ENCODE measurements at regions not wholly inside any gene's neighbourhood (a gene's known extent, or its start where the extent isn't known, plus 50 kb on each side); places are given as distances from the start of the nearest gene placed in this dataset.
"Not testable (repeated sequence)": the region's sequence is repeated elsewhere in the genome, so short reads cannot be mapped to it uniquely, and the experiment has no call there.

GRCh38 chr14:55913324-55914025 lies 204.7 kb upstream of the PELI2 start:
- H3K9me3 ChIP-seq (replicated peaks) = no peaks in the 10 kb centered on the region
- H3K27ac ChIP-seq (replicated peaks) = peak overlapping the region; percentile 33

GRCh38 chr14:55914771-55915170 lies 203.4 kb upstream of the PELI2 start:
- DNase-seq = no peak
- H3K4me1 ChIP-seq = no peaks in the 10 kb centered on the region
- H3K36me3 ChIP-seq = no peaks in the 10 kb centered on the region
- H3K9me3 ChIP-seq (replicated peaks) = no peaks in the 10 kb centered on the region
- TF ChIP-seq CTCF (IDR thresholded peaks at IDR 0.05; ENCODE audit: borderline replicate concordance) = no peak
- no peak overlapping the region for H3K4me3 ChIP-seq
- intact Hi-C loops (cut with micrococcal nuclease) = no loop called here
- no peak overlapping the region for H3K27ac ChIP-seq (replicated peaks)
- H3K27me3 ChIP-seq (ENCODE audit: low read depth) = peaks cover 22% of the 10 kb centered on the region

More at GRCh38 chr14:55913324-55914025, 204.7 kb upstream of the PELI2 start:
- intact Hi-C loops (cut with micrococcal nuclease) = no loop called here
- Histone ChIP-seq H3K36me3 (no peaks in the 10 kb centered on the region), H3K27me3 (ENCODE audit: low read depth) (peaks cover 22% of the 10 kb centered on the region), H3K4me1 (no peaks in the 10 kb centered on the region), H3K4me3 (no peak overlapping the region)
- no peak for TF ChIP-seq CTCF (IDR thresholded peaks at IDR 0.05; ENCODE audit: borderline replicate concordance)
- DNase-seq = peak; percentile 25

- no peak for DNase-seq
- Histone ChIP-seq H3K36me3 (no peaks in the 10 kb centered on the region), H3K27ac (replicated peaks) (no peak overlapping the region), H3K27me3 (ENCODE audit: low read depth) (peaks cover 22% of the 10 kb centered on the region), H3K9me3 (replicated peaks) (no peaks in the 10 kb centered on the region), H3K4me1 (no peaks in the 10 kb centered on the region), H3K4me3 (no peak overlapping the region)
- TF ChIP-seq CTCF (IDR thresholded peaks at IDR 0.05; ENCODE audit: borderline replicate concordance) = no peak
- intact Hi-C loops (cut with micrococcal nuclease) = no loop called here
These were observed 202.8 kb upstream of the PELI2 start for GRCh38 chr14:55915456-55915855.

- intact Hi-C loops (cut with micrococcal nuclease); H3K27ac ChIP-seq (replicated peaks); DNase-seq; H3K4me3 ChIP-seq; H3K9me3 ChIP-seq (replicated peaks); H3K36me3 ChIP-seq; H3K4me1 ChIP-seq: not testable (repeated sequence)
- peaks cover 20% of the 10 kb centered on the region for H3K27me3 ChIP-seq (ENCODE audit: low read depth)
These were observed 198.4 kb upstream of the PELI2 start for GRCh38 chr14:55919800-55920199.

- Histone ChIP-seq H3K27ac (replicated peaks) (no peak overlapping the region), H3K4me1 (no peaks in the 10 kb centered on the region), H3K36me3 (no peaks in the 10 kb centered on the region), H3K27me3 (ENCODE audit: low read depth) (peaks cover 4% of the 10 kb centered on the region), H3K4me3 (no peak overlapping the region), H3K9me3 (replicated peaks) (no peaks in the 10 kb centered on the region)
- intact Hi-C loops (cut with micrococcal nuclease) = no loop called here
- no peak for DNase-seq
- TF ChIP-seq CTCF (IDR thresholded peaks at IDR 0.05; ENCODE audit: borderline replicate concordance) = no peak
These were observed 196.7 kb upstream of the PELI2 start for GRCh38 chr14:55921511-55921910.

GRCh38 chr14:55926007-55926406 lies 192.2 kb upstream of the PELI2 start:
- Histone ChIP-seq H3K9me3 (replicated peaks) (no peaks in the 10 kb centered on the region), H3K4me1 (no peaks in the 10 kb centered on the region), H3K27me3 (ENCODE audit: low read depth) (no peaks in the 10 kb centered on the region), H3K4me3 (no peak overlapping the region), H3K27ac (replicated peaks) (no peak overlapping the region), H3K36me3 (no peaks in the 10 kb centered on the region)
- no peak for DNase-seq
- intact Hi-C loops (cut with micrococcal nuclease) = no loop called here
- no peak for TF ChIP-seq CTCF (IDR thresholded peaks at IDR 0.05; ENCODE audit: borderline replicate concordance)

Measured in left ventricle myocardium inferior (tissue), 1 donor.